ENCODE measurements at regions not wholly inside any gene's neighbourhood (a gene's known extent, or its start where the extent isn't known, plus 50 kb on each side); places are given as distances from the start of the nearest gene placed in this dataset.
A peak's percentile ranks its signal among the peaks of the same experiment; 100 is the strongest.
"Not testable (repeated sequence)": the region's sequence is repeated elsewhere in the genome, so short reads cannot be mapped to it uniquely, and the experiment has no call there.

DNA sequence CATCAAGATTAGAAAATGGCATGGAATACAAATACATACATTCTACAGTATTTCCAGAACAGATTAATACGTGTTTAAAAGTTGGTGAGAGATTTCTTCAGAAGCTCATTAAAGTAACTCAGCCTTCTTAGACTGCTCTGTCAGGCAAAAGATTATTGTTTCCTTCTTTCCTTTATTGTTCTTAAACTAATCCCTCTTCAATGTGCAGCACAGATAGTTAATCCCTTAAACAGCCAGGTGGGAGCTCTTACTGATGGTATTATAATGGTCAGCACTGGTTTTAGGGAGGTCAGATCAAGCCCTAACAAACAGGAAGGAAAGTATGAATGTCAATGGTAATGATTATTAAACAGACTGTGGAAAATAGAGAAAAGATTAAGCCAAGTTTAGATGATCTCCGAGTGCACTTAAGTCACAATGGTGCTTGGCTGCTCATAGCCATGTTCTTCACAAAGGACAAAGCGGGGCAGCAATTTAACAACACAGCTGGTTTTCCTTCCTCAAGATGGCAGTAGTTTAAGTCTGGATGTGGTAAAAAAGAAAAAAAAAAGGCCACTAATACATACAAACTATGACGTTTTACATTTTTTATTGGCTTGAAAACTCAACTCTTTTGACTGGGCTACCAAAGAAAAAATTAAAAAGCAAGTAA, 992.6 kb downstream of the PCDH9 start:
- DNase-seq: no peak
- in situ Hi-C loops (cut with MboI; ENCODE audit: low pct_unique_long_range_greater_than_20kb, low sequenced_read_pairs): no loop called here

GRCh38 chr13:66234159-66234558, 996.0 kb downstream of the PCDH9 start:
- in situ Hi-C loops (cut with MboI; ENCODE audit: low pct_unique_long_range_greater_than_20kb, low sequenced_read_pairs): no loop called here

GRCh38 chr13:66231958-66232357, 998.2 kb downstream of the PCDH9 start:
- DNase-seq; in situ Hi-C loops (cut with MboI; ENCODE audit: low pct_unique_long_range_greater_than_20kb, low sequenced_read_pairs): not testable (repeated sequence)

More at GRCh38 chr13:66234159-66234558, 996.0 kb downstream of the PCDH9 start:
- DNase-seq: no peak

- in situ Hi-C loops (cut with MboI; ENCODE audit: low pct_unique_long_range_greater_than_20kb, low sequenced_read_pairs): no loop called here
- DNase-seq: no peak
Observed at GRCh38 chr13:66225072-66225471, 1005.1 kb downstream of the PCDH9 start.

- DNase-seq: no peak
Observed at GRCh38 chr13:66224663-66225062, 1005.5 kb downstream of the PCDH9 start.

DNA sequence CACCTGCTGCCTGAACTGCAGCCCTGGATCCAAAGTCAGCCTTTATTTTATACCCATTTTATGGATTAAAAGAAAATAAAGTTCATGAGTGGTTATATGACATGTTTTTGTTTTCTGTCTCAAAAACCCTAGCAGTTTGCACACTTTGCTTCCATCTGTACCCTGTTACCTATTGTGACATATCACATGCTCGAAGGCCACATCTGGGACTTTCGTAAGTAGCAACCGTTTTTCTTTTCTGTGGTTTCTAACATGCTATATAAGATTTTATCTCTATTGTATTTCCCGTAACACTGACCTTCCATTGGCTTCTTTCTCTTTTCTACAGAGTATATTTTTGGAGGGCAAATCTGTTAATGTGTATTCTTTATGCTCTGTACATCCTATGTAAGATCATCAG, 1007.2 kb downstream of the PCDH9 start:
- in situ Hi-C loops (cut with MboI; ENCODE audit: low pct_unique_long_range_greater_than_20kb, low sequenced_read_pairs): no loop called here

More at GRCh38 chr13:66224663-66225062, 1005.5 kb downstream of the PCDH9 start:
- in situ Hi-C loops (cut with MboI; ENCODE audit: low pct_unique_long_range_greater_than_20kb, low sequenced_read_pairs): no loop called here

DNA sequence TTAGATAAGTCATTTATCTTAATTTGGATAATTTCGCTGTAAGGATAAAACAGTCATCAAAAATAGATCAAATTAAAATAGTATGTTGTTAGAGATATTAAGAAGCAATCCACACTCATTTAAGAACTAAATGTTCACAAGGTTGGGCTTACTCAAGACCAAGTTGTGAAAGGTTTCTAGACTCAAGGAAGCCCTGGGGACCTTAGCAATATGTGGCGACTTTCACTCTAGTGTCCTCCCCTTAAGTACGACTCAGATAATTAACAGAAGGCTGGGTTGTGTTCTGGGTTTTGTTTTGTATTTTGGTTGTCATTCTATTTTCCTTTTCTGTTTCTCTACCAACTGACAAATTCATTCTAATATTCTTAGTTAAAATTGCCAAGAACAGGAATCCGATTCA, 1008.0 kb downstream of the PCDH9 start:
- in situ Hi-C loops (cut with MboI; ENCODE audit: low pct_unique_long_range_greater_than_20kb, low sequenced_read_pairs): no loop called here
- no peak for DNase-seq

More for the DNA sequence above, 1007.2 kb downstream of the PCDH9 start:
- DNase-seq: peak; percentile 5

DNA sequence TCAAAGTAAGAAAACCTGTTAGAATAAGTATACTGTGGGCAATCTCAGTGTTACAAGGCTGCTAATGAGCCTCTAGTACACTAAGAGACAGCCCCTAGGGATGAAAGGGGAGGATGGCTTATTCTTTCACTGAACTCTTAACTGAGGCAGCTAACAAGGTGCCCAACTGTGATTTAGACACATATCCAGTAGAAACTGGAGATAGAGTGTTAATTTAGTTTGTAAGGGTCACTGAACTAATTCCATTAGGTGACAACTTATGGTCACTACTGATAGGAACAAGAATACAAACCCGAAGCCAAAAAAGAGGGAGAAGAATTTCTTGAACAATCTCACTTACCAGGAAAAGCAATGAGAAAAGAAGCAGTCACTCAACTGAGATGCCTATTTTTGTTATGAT, 1010.6 kb downstream of the PCDH9 start:
- DNase-seq: no peak
- in situ Hi-C loops (cut with MboI; ENCODE audit: low pct_unique_long_range_greater_than_20kb, low sequenced_read_pairs): no loop called here

DNA sequence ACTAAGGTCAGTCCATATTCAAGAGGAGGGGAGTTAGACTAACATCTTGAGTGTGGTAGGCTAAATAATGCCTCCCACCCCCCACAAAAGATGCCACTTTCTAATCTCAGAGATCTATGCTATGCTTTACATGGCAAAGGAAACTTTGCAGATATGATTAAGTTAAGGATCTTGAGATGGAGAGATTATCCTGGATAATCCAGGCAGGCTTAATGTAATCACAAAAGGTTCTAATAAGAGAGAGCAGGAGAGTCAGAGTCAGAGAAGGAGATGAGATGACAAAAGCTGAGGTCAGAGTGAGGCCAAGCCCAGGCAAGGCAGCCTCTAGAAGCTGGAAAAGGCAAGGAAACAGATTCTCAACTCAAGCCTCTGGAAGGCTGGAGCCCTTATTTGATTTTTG, 1011.6 kb downstream of the PCDH9 start:
- in situ Hi-C loops (cut with MboI; ENCODE audit: low pct_unique_long_range_greater_than_20kb, low sequenced_read_pairs): no loop called here

DNA sequence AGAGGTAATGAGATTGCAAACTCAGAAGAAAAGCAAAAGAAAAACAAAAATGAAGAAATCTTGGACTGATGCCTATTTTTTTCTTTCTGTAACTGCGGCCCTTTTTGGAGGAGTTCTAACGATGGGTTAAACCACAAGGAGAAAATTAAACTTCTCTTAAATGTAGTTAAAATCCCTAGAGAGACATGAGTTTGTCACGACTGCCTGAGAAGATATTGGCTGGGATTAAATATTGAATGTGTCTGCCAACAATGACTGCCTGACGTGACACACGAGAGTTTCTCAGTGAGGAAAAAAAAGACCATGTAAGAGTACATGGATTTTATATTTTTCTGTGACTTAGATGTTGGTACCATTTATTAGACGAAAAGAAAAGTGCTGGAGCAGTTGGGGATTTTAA, 1013.4 kb downstream of the PCDH9 start:
- in situ Hi-C loops (cut with MboI; ENCODE audit: low pct_unique_long_range_greater_than_20kb, low sequenced_read_pairs): no loop called here
- DNase-seq: no peak

More for the DNA sequence above, 1011.6 kb downstream of the PCDH9 start:
- no peak for DNase-seq

DNA sequence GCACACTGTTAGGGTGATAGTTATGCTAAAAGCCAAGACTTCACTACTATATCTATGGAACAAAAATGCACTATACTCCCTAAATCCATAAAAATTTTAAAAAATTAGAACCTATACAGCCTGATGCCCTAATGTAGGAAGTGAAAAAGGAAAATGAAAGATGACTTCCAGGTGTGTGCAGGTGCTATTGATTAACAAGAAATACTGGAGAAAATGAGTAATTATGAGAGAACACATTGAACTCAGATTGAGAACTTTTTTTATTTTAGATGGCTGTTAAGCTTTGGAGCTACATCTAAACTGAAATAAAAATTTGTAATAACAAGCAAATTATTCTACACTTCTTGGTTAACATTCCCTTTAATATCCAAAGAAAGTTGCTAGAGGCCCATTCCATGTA, 1015.7 kb downstream of the PCDH9 start:
- in situ Hi-C loops (cut with MboI; ENCODE audit: low pct_unique_long_range_greater_than_20kb, low sequenced_read_pairs): no loop called here
- no peak for DNase-seq

- DNase-seq: peak; percentile 19
- in situ Hi-C loops (cut with MboI; ENCODE audit: low pct_unique_long_range_greater_than_20kb, low sequenced_read_pairs): no loop called here
Observed at GRCh38 chr13:66212511-66212910, 1017.6 kb downstream of the PCDH9 start.

DNA sequence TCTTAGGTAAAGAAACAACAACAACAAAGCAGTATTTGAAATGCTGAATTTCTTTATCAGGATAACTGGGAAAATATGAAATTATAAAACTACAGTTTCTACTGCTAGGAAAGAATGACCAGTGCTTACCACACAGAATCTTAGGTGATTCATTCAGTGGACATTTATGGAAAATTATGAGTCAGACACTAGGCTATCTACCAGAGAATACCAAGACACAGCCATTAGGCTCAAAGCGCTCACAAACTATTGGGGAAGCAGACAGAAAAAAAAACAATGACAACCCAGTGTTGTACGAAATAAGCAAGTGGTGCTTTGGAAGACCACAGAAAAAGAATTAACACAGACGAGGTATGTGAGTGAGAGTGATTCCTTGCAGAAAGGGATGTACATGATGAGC, 1019.5 kb downstream of the PCDH9 start:
- in situ Hi-C loops (cut with MboI; ENCODE audit: low pct_unique_long_range_greater_than_20kb, low sequenced_read_pairs): no loop called here
- no peak for DNase-seq

DNA sequence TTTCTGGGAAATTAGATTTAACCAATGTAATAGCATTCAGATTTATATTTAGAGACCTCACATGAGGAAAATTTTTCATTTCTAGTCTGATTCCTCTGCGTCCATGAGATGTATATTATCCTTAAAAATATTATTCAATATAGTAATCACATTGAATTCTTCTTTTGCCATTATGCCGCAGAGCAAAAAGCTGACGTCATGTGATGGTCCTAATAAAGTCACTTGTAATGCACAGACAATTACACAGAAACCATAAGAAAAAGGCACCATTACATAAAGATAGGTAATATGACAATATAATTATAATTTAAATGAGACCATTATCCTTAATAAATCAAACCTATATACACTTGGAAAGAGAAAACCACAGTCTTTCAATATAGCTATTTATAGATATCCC, 1021.5 kb downstream of the PCDH9 start:
- DNase-seq: no peak
- in situ Hi-C loops (cut with MboI; ENCODE audit: low pct_unique_long_range_greater_than_20kb, low sequenced_read_pairs): no loop called here

DNA sequence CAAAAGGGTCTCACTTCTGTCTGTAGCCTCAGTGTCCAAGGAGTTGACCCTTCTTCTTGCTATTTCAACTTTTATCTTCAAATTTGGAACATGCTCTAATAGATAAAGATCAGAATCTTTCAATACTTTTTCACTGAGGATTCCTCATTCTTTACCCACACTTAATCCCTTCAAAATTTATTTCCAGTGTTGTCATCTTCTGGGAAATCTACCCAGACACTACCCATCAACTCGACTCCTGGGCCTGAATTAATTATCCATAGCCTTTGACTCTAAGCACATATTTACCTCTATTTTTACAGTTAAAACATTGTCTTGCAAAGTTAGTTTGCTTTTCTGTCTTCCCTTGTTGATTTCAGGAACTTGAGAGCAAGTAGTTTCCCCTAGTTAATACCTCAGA, 1022.5 kb downstream of the PCDH9 start:
- in situ Hi-C loops (cut with MboI; ENCODE audit: low pct_unique_long_range_greater_than_20kb, low sequenced_read_pairs): no loop called here
- no peak for DNase-seq

DNA sequence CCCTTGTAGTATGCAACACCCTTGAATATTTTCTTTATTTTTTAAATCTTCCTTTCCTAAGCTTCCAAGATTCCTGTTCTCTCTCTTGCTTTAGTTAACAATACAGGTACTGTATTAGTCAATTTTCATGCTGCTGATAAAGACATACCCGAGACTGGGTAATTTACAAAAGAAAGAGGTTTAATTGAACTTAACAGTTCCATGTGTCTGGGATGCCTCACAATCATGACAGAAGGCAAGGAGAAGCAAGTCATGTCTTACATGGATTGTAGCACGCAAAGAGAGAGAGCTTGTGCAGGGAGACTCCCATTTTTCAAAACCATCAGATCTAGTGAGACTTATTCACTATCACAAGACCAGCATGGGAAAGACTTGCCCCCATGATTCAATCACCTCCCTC, 1024.3 kb downstream of the PCDH9 start:
- in situ Hi-C loops (cut with MboI; ENCODE audit: low pct_unique_long_range_greater_than_20kb, low sequenced_read_pairs): no loop called here

GRCh38 chr13:66200555-66200954, 1029.6 kb downstream of the PCDH9 start:
- DNase-seq: no peak
- in situ Hi-C loops (cut with MboI; ENCODE audit: low pct_unique_long_range_greater_than_20kb, low sequenced_read_pairs): no loop called here

More for the DNA sequence above, 1024.3 kb downstream of the PCDH9 start:
- DNase-seq: no peak

GRCh38 chr13:66195238-66195637, 1034.9 kb downstream of the PCDH9 start:
- in situ Hi-C loops (cut with MboI; ENCODE audit: low pct_unique_long_range_greater_than_20kb, low sequenced_read_pairs): no loop called here

DNA sequence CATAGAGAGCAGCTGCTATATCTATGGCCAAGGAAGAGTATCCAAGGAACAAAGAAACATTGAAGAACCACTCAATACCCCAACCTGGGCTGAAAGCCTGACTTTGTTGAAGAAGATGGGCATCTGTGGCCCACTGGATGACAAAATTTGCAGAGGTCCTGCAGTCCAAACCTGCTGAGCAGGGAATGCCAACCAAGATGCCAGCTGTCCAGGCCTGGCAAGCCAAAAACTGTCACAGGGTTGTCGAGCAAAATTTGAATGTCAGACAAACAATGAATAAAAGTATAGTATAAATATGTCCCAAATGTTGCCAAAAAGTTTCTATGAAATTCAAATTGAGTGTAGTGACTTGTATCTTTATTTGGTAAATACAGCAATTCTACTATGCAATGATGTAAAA, 1040.2 kb downstream of the PCDH9 start:
- no peak for DNase-seq
- in situ Hi-C loops (cut with MboI; ENCODE audit: low pct_unique_long_range_greater_than_20kb, low sequenced_read_pairs): no loop called here

More at GRCh38 chr13:66195238-66195637, 1034.9 kb downstream of the PCDH9 start:
- peak; percentile 1 for DNase-seq

DNA sequence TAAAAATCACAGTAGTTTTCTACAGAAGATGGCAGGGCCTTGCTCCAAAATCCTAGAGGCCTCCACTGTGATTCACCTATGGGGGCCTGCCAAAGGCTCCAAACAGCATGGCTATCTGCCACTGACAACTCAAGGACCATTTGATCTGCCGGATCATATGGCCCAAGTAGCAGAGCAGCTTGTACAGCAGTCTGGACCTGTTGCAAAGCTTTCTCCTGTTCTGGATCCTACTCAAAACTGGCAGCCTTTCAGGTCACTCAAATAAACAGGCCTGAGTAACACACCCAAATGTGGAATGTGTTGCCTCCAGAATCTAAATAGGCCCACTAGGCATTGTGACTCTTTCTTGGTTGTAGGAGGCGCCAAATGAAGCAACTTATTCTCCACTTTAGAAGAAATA, 1049.3 kb downstream of the PCDH9 start:
- no peak for DNase-seq
- in situ Hi-C loops (cut with MboI; ENCODE audit: low pct_unique_long_range_greater_than_20kb, low sequenced_read_pairs): no loop called here

GRCh38 chr13:66171920-66172319, 1058.2 kb downstream of the PCDH9 start:
- in situ Hi-C loops (cut with MboI; ENCODE audit: low pct_unique_long_range_greater_than_20kb, low sequenced_read_pairs): no loop called here
- DNase-seq: no peak

Data from KBM-7 (cell line).